Small intestine (tissue), 7 donors: ENCODE measurements at regions not wholly inside any gene's neighbourhood (a gene's known extent, or its start where the extent isn't known, plus 50 kb on each side); places are given as distances from the start of the nearest gene placed in this dataset.

Source experiments
- DNase-seq, 2 donors: peaks; one replicate each; pipeline versions ENCODE4 v3.0.0 to v3.0.0-alpha.2; 2013
- FAIRE-seq: peaks from 2 replicates; lab custom pipeline; 2012; peaks lifted over from hg19 to GRCh38; lab: Jason Lieb, UNC
- H3K27ac ChIP-seq, 3 donors: one replicate each; pipeline ENCODE4 v1.5.1; 2013; ENCODE audit warnings: low read length in 2 of 3, mild to moderate bottlenecking in 2 of 3, control low read depth in 1 of 3, inconsistent platforms in 1 of 3, low read depth in 1 of 3, moderate library complexity in 1 of 3
- H3K27me3 ChIP-seq, 3 donors: one replicate each; pipeline ENCODE4 v1.6.1; 2013; ENCODE audit warnings: low read length in 3 of 3, inconsistent platforms in 1 of 3; ENCODE audit not compliant: control insufficient read depth in 3 of 3, insufficient read depth in 3 of 3
- H3K36me3 ChIP-seq, 3 donors: one replicate each; pipeline ENCODE4 v1.6.1; 2013; ENCODE audit warnings: low read length in 3 of 3, inconsistent platforms in 1 of 3, low read depth in 1 of 3, mild to moderate bottlenecking in 1 of 3, moderate library complexity in 1 of 3; ENCODE audit not compliant: control insufficient read depth in 3 of 3, insufficient read depth in 2 of 3
- H3K4me1 ChIP-seq, 3 donors: one replicate each; pipeline ENCODE4 v1.6.1; 2013; ENCODE audit warnings: low read length in 2 of 3, inconsistent platforms in 1 of 3, low read depth in 1 of 3, mild to moderate bottlenecking in 1 of 3, moderate library complexity in 1 of 3; ENCODE audit not compliant: control insufficient read depth in 3 of 3, insufficient read depth in 2 of 3
- H3K4me3 ChIP-seq, 3 donors: one replicate each; pipeline ENCODE4 v1.5.1; 2013; ENCODE audit warnings: low read length in 3 of 3, control low read depth in 1 of 3, inconsistent platforms in 1 of 3, low read depth in 1 of 3, mild to moderate bottlenecking in 1 of 3, moderate library complexity in 1 of 3
- H3K9me3 ChIP-seq, 2 donors: one replicate each; pipeline ENCODE4 v1.6.1; 2013; ENCODE audit warnings: low read depth in 1 of 2, low read length in 1 of 2; ENCODE audit not compliant: control insufficient read depth in 2 of 2, insufficient read depth in 1 of 2
- WGBS, 3 donors: extraction: QIAGEN DNeasy Blood & Tissue Kit; methylation state at CpG; one replicate each; pipeline ENCODE4 v1.1.7; 2013; 5-methylcytosine and 5-hydroxymethylcytosine counted together
- donor health status: healthy with polysubstance abuse.
- donor health status: control.
- donor health status: control.
- donor health status: Bipolar disorder and iron deficiency.
- donor health status: healthy.

DNA sequence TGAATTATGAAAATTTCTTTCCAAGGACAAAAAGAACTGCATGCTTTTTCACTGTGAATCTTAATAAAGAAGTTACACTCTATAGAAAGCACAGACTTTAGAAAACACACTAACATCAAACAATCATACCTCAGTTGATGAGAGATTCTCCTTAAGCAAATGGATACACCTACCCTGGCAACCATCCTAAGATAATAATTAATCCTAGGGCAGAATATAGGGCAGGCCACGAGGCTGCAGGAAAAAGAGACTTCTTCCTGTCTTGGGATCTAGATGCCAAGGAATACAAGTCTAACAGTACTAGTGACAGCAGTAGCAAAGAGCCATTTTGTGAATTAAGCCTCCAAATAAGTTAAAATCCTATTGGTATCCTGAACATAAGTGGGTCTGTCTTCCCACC lies 395.4 kb downstream of the EFNA5 start:
- DNase-seq (peak in 1 of 2 donors; percentile 49), FAIRE-seq (no peak)
- Histone ChIP-seq H3K27me3 (no peaks in the 10 kb centered on the region), H3K36me3 (no peaks in the 10 kb centered on the region), H3K9me3 (no peaks in the 10 kb centered on the region), H3K4me1 (peaks cover 0 to 4% (median 0%) of the 10 kb centered on the region in 3 donors), H3K27ac (no peak overlapping the region), H3K4me3 (no peak overlapping the region)
- 12 to 35% (median 17%) methylated on average over 1 of the region's 1 CpG for WGBS, 3 donors

DNA sequence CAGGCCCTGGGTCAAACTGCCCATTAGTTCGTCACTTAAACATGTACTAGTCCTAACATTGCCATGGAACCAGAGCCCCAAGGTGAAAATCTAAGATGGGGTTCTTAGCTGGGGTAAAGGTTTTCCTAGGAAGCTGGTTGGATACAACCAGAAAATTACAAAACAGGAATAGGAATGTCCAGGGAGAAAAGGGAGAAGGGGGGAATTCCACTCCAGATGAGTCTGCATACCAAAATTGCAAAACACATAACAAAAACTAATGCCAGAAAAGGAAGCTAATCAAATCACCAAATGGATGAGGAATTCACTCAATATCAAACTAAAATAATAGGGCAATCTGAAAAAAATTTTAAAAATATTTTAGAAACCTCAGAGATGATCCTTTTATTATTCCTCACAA lies 396.2 kb downstream of the EFNA5 start:
- no peaks in the 10 kb centered on the region for H3K36me3 ChIP-seq
- H3K9me3 ChIP-seq = no peaks in the 10 kb centered on the region
- H3K27me3 ChIP-seq = no peaks in the 10 kb centered on the region
- H3K4me3 ChIP-seq = no peak overlapping the region
- DNase-seq (no peak), FAIRE-seq (no peak)
- WGBS, 3 donors = 88 to 100% (median 96%) methylated on average over 1 of the region's 1 CpG
- peaks cover 0 to 4% (median 0%) of the 10 kb centered on the region in 3 donors for H3K4me1 ChIP-seq
- H3K27ac ChIP-seq = no peak overlapping the region

DNA sequence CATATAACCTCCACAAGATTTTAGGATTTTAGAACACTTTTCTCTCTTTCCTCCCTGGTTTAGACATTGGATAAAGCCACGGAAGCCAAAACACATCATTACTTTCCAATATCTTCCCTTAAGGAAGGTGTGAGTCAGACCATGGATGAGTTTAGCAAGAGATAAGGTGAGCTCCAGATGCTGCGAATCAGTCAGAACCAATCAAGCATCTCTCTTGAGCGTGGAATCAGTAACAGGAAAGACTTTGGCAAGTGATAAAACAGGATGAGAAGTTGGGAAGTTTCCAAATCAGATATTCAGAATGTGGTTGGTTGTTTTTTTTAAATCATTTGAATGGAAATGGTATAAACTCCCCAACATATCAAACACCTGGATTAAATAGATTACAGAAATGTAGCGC lies 397.8 kb downstream of the EFNA5 start:
- 71 to 84% (median 79%) methylated on average over 4 of the region's 4 CpGs for WGBS, 3 donors
- H3K4me3 ChIP-seq = no peak overlapping the region
- H3K4me1 ChIP-seq = peaks cover 0 to 4% (median 0%) of the 10 kb centered on the region in 3 donors
- H3K9me3 ChIP-seq = no peaks in the 10 kb centered on the region
- no peak for DNase-seq
- H3K27me3 ChIP-seq = no peaks in the 10 kb centered on the region
- H3K27ac ChIP-seq = no peak overlapping the region
- FAIRE-seq = no peak
- no peaks in the 10 kb centered on the region for H3K36me3 ChIP-seq

DNA sequence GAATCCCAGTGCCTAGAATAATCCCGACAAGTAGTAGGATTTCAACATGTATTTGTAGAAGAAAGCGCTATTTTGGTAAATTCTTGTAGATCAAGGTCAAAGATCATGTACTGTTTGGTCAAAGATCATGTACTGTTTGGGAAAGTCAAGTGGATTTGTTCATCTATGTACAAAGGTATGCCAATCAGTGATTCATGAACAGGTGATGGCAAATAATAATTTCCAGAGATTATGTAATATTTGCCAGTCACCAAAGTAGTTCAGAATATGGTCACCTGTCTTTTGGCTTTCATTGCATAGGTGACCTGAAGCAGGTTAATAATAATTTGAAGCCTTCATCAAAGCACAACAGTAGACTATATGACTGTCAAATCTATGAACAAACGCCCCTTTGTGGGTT lies 398.2 kb downstream of the EFNA5 start:
- no peak for FAIRE-seq
- no peaks in the 10 kb centered on the region for H3K27me3 ChIP-seq
- no peak overlapping the region for H3K4me3 ChIP-seq
- WGBS, 3 donors = 75 to 81% (median 75%) methylated on average over 3 of the region's 3 CpGs
- DNase-seq = no peak
- no peaks in the 10 kb centered on the region for H3K9me3 ChIP-seq
- peaks cover 0 to 4% (median 0%) of the 10 kb centered on the region in 3 donors for H3K4me1 ChIP-seq
- H3K27ac ChIP-seq = no peak overlapping the region
- H3K36me3 ChIP-seq = no peaks in the 10 kb centered on the region

DNA sequence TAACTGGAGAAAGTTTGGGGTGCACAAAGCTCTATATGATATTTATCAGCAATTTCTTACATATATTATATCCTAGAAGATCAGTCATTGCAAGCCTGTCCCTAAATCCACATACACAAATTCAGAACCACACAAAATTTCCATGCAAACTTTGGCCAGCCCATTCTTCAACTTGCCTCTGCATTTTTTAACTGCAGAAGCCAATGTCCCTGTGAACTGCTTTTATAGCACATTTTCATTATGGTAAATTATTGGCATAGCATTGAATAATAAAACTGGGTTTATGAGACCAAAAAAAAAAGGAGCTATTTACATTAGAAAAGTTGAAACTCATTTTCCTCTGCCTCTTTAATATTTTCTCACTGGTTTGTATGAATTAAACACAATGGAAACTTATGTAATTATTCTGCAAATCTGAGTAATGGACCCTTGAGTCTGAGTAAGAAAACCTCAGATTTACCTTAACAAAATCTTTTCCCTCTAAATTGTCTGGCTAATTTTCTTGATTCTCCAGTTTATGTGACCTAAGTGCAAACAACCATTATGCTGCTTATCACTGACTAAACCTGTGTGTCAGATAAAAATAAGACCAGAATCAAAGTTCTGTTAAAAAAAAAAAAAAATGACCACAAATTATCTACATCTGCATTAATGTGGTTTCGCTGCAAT lies 398.9 kb downstream of the EFNA5 start:
- peaks cover 0 to 4% (median 0%) of the 10 kb centered on the region in 3 donors for H3K4me1 ChIP-seq
- H3K27ac ChIP-seq = no peak overlapping the region
- WGBS, 3 donors = 51 to 74% (median 64%) methylated on average over 1 of the region's 1 CpG
- no peaks in the 10 kb centered on the region for H3K9me3 ChIP-seq
- no peak for FAIRE-seq
- H3K36me3 ChIP-seq = no peaks in the 10 kb centered on the region
- DNase-seq = no peak
- H3K4me3 ChIP-seq = no peak overlapping the region
- H3K27me3 ChIP-seq = no peaks in the 10 kb centered on the region

DNA sequence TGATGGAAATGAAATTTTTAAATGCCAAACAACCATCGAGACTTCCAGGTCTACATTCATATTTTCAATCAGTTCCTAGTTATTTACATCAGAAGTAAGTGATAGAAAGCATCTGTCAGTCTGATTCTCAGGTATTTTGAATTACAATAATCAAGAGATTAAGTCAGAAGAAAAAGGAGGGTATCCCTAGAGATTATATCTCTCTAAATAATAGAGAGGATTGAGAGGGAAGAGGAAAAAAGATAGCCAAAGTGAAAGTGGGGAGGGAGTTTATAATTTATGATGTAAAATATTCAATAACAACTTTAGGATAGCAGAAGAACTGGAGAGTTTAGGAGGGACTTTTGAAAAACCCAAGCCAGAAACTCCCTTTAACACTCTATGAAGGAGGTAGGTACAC lies 400.2 kb downstream of the EFNA5 start:
- no peak overlapping the region for H3K4me3 ChIP-seq
- peaks cover 0 to 4% (median 0%) of the 10 kb centered on the region in 3 donors for H3K4me1 ChIP-seq
- WGBS, 3 donors = 88 to 91% (median 90%) methylated on average over 1 of the region's 1 CpG
- H3K9me3 ChIP-seq = no peaks in the 10 kb centered on the region
- DNase-seq (no peak), FAIRE-seq (no peak)
- no peaks in the 10 kb centered on the region for H3K27me3 ChIP-seq
- H3K36me3 ChIP-seq = no peaks in the 10 kb centered on the region
- no peak overlapping the region for H3K27ac ChIP-seq

DNA sequence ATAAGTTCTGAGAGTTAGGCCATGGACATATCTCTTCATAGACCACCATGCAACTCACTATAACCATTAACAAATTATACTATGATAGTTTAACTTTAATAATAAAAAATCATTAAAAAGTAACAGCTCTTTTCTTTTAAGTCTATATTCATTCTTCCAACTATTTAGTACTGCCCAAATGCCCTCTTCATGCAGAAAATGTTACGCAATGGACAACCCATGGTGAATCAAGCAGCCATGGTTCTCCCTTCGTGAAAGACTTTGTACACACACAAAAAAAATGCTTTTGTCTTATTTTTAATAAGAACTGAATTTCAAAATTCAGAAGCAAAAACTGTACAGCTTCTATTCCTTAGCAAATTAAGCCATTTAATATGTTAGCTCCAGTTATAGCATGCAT lies 401.1 kb downstream of the EFNA5 start:
- FAIRE-seq = no peak
- no peaks in the 10 kb centered on the region for H3K36me3 ChIP-seq
- no peaks in the 10 kb centered on the region for H3K27me3 ChIP-seq
- H3K9me3 ChIP-seq = no peaks in the 10 kb centered on the region
- no peak for DNase-seq
- H3K27ac ChIP-seq = no peak overlapping the region
- WGBS, 3 donors = 81 to 94% (median 91%) methylated on average over 2 of the region's 2 CpGs
- peaks cover 0 to 4% (median 0%) of the 10 kb centered on the region in 3 donors for H3K4me1 ChIP-seq
- no peak overlapping the region for H3K4me3 ChIP-seq

DNA sequence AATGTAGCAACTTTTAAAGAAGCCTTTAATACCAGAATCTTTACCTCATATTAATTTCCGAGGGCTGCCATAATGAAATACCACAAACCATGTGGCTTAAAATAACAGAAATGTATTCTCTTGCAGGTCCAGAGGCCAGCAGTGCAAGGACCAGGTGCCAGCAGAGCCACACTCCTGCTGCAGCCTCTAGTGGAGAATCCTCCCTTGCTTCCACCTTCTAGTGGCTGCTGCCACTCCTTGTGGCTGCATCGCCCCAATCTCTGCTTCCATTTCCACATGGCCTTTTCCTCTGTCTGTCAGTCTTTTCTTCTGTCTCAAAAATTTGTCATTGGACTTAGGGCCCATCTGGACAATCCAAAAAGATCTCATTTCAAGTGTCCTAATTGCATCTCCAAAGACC lies 401.5 kb downstream of the EFNA5 start:
- Histone ChIP-seq H3K27ac (no peak overlapping the region), H3K4me3 (no peak overlapping the region), H3K4me1 (peaks cover 0 to 4% (median 0%) of the 10 kb centered on the region in 3 donors), H3K9me3 (no peaks in the 10 kb centered on the region), H3K27me3 (no peaks in the 10 kb centered on the region), H3K36me3 (no peaks in the 10 kb centered on the region)
- FAIRE-seq (no peak), DNase-seq (no peak)
- 86 to 94% (median 92%) methylated on average over 2 of the region's 2 CpGs for whole genome bisulfite sequencing, 3 donors

DNA sequence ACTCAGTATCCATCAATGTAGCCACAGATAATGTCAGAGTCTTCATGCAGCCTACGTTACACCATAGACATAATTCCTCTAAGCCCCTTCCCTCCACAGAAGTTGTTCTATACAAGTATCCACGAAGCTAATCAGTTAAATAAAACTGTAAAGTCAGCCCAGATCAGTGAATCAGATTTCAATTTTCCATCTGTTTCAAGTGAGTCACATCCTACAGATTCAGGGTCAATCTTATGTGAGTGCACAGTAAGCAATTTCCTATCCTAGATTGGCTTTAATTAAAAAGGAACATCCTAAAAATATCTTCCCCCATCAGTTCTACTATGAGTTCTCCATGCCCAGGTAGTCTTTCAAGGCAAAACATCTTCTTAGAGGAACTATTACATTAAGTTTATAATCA lies 402.5 kb downstream of the EFNA5 start:
- WGBS, 3 donors = 70 to 88% (median 72%) methylated on average over 2 of the region's 2 CpGs

More for the DNA sequence above, 402.5 kb downstream of the EFNA5 start:
- Histone ChIP-seq H3K36me3 (no peaks in the 10 kb centered on the region), H3K27ac (no peak overlapping the region), H3K4me3 (no peak overlapping the region), H3K4me1 (peaks cover 0 to 4% (median 0%) of the 10 kb centered on the region in 3 donors), H3K27me3 (no peaks in the 10 kb centered on the region), H3K9me3 (no peaks in the 10 kb centered on the region)
- FAIRE-seq (no peak), DNase-seq (no peak)
